HCT116 (cell line): ENCODE measurements at regions not wholly inside any gene's neighbourhood (a gene's known extent, or its start where the extent isn't known, plus 50 kb on each side); places are given as distances from the start of the nearest gene placed in this dataset.
"Not testable (repeated sequence)": the region's sequence is repeated elsewhere in the genome, so short reads cannot be mapped to it uniquely, and the experiment has no call there.

Experiments
- ATAC-seq: fragments of 200-7000 bp; cut with Tn5 transposase; 2 replicates; pipeline ENCODE4 v1.9.1; 2020; ENCODE audit warnings: mild to moderate bottlenecking, moderate library complexity
- BruUV-seq: library from RNA; stranded (reverse); fragments of 400-500 nt; replicated peaks from 2 replicates; lab custom pipeline; 2021; lab: Mats Ljungman, UMichigan
- CTCF ChIA-PET: fragments of 300-600 bp; sonication (Branson Sonifier 250); formaldehyde crosslinking; loops from one replicate; lab custom pipeline; 2021; ENCODE audit warnings: antibody characterized with exemption; lab: Charles Lee
- POLR2A ChIA-PET: fragments of 300-600, 350-600 bp; sonication (Branson Sonifier 250); formaldehyde crosslinking; loops from one replicate; lab custom pipeline; 2021; ENCODE audit warnings: antibody characterized with exemption; lab: Charles Lee
- RAD21 ChIA-PET, 2 experiments: fragments of 300-600 bp; sonication (Branson Sonifier 250); formaldehyde crosslinking; loops; one replicate each; lab custom pipeline; 2023; ENCODE audit warnings: low total read pairs in 2 of 2; ENCODE audit not compliant: uncharacterized antibody in 2 of 2, unreplicated experiment in 2 of 2, low non-redundant PET in 1 of 2; lab: Charles Lee
- DNase-seq: peaks from one replicate; pipeline ENCODE4 v3.0.0-alpha.2; 2010; ENCODE audit warnings: low read depth, low spot score
- H2AFZ ChIP-seq: fragments of 200-600 bp; shearing (Covaris generic), sonication (generic); 2 replicates; pipeline ENCODE4 v1.6.1; 2017; ENCODE audit warnings: low read depth, mixed run types, mixed read lengths, antibody characterized with exemption, low read length; ENCODE audit not compliant: poor library complexity, severe bottlenecking
- H3K27ac ChIP-seq: 2 replicates; pipeline ENCODE4 v1.5.1; 2012; ENCODE audit warnings: low read depth, low read length
- H3K27me3 ChIP-seq: fragments of 200-600 bp; sonication (generic); 2 replicates; pipeline ENCODE4 v1.6.1; 2016; ENCODE audit warnings: mixed run types, low read length, mixed read lengths; ENCODE audit not compliant: insufficient read depth
- H3K36me3 ChIP-seq, 2 experiments: fragments of 200-500 bp in 1 of 2; fragments of 200-600 bp in 1 of 2; sonication (Bioruptor generic) in 1 of 2; sonication (generic) in 1 of 2; 2 replicates each; pipeline versions ENCODE4 v1.5.1 to v1.6.1; 2014 to 2016; ENCODE audit warnings: low read length in 2 of 2, inconsistent platforms in 1 of 2, mixed read lengths in 1 of 2, mixed run types in 1 of 2; ENCODE audit not compliant: insufficient read depth in 2 of 2, control insufficient read depth in 1 of 2
- H3K4me1 ChIP-seq, 2 experiments: fragments of 200-600 bp in 1 of 2; sonication (generic) in 1 of 2; 2 replicates each; pipeline versions ENCODE4 v1.5.1 to v1.6.1; 2012 to 2017; ENCODE audit warnings: low read length in 2 of 2, inconsistent platforms in 1 of 2, mild to moderate bottlenecking in 1 of 2, mixed read lengths in 1 of 2, mixed run types in 1 of 2, moderate library complexity in 1 of 2; ENCODE audit not compliant: insufficient read depth in 2 of 2, control insufficient read depth in 1 of 2
- H3K4me2 ChIP-seq: fragments of 200-600 bp; sonication (generic); 2 replicates; pipeline ENCODE4 v1.6.1; 2017; ENCODE audit warnings: mixed run types, low read length, mixed read lengths
- H3K4me3 ChIP-seq, 2 experiments: fragments of 200-600 bp in 1 of 2; sonication (generic) in 1 of 2; replicated peaks in 1 of 2; 2 replicates each; pipeline ENCODE4 v1.5.1; 2011 to 2016; ENCODE audit warnings: low read length in 2 of 2, control low read depth in 1 of 2, low read depth in 1 of 2, mild to moderate bottlenecking in 1 of 2, mixed read lengths in 1 of 2, mixed run types in 1 of 2
- H3K79me2 ChIP-seq: fragments of 200-600 bp; sonication (generic); 2 replicates; pipeline ENCODE4 v1.6.1; 2017; ENCODE audit warnings: mild to moderate bottlenecking, mixed run types, low read length, moderate library complexity, mixed read lengths; ENCODE audit not compliant: insufficient read depth
- H3K9ac ChIP-seq: fragments of 200-600 bp; sonication (generic); 2 replicates; pipeline ENCODE4 v1.6.1; 2016; ENCODE audit warnings: low read length, mixed read lengths
- H3K9me2 ChIP-seq: fragments of 200-600 bp; sonication (generic), shearing (Covaris generic); 2 replicates; pipeline ENCODE4 v1.6.1; 2017; ENCODE audit warnings: mixed run types, mild to moderate bottlenecking, moderate library complexity; ENCODE audit not compliant: insufficient read depth
- H3K9me3 ChIP-seq, 2 experiments: fragments of 200-500 bp in 1 of 2; fragments of 200-600 bp in 1 of 2; sonication (Bioruptor generic) in 1 of 2; sonication (generic) in 1 of 2; 2 replicates each; pipeline ENCODE4 v1.6.1; 2014 to 2017; ENCODE audit warnings: low read length in 2 of 2, mixed read lengths in 2 of 2, inconsistent platforms in 1 of 2, low read depth in 1 of 2, mild to moderate bottlenecking in 1 of 2, mixed run types in 1 of 2, moderate library complexity in 1 of 2; ENCODE audit not compliant: control insufficient read depth in 1 of 2, insufficient read depth in 1 of 2
- H4K20me1 ChIP-seq: fragments of 200-600 bp; sonication (generic), shearing (Covaris generic); 2 replicates; pipeline ENCODE4 v1.6.1; 2017; ENCODE audit warnings: mixed run types, mild to moderate bottlenecking, moderate library complexity; ENCODE audit not compliant: insufficient read depth
- CBX3 ChIP-seq: IDR thresholded peaks from 2 replicates; pipeline ENCODE4 v1.6.1; 2012; ENCODE audit warnings: low read depth
- EZH2phosphoT487 ChIP-seq: fragments of 200-600 bp; IDR thresholded peaks from 2 replicates; pipeline ENCODE4 v1.6.1; 2018; ENCODE audit warnings: antibody characterized with exemption, borderline replicate concordance
- FOSL1 ChIP-seq: IDR thresholded peaks from 2 replicates; pipeline ENCODE4 v1.6.1; 2012; ENCODE audit warnings: low read depth
- POLR2A ChIP-seq: IDR thresholded peaks from 2 replicates; pipeline ENCODE4 v1.7.0; 2011; ENCODE audit warnings: borderline replicate concordance; ENCODE audit not compliant: insufficient read depth, insufficient read length; ENCODE audit errors: extremely low read depth
- RAD21 ChIP-seq: IDR thresholded peaks from 2 replicates; pipeline ENCODE4 v1.6.1; 2012; ENCODE audit warnings: low read depth, mild to moderate bottlenecking
- SIN3A ChIP-seq: IDR thresholded peaks from 2 replicates; pipeline ENCODE4 v1.6.1; 2012; ENCODE audit warnings: low read depth
- YY1 ChIP-seq: IDR thresholded peaks from 2 replicates; pipeline ENCODE4 v1.6.1; 2011; ENCODE audit warnings: low read length, low read depth, moderate library complexity, mild to moderate bottlenecking; ENCODE audit not compliant: insufficient replicate concordance; ENCODE audit errors: extremely low read depth
- ZFX ChIP-seq: fragments of 450-650 bp; IDR thresholded peaks from 2 replicates; pipeline ENCODE4 v1.6.1; 2017
- ZNF274 ChIP-seq: fragments of 200-500 bp; sonication (Bioruptor generic); IDR thresholded peaks from 2 replicates; pipeline ENCODE4 v1.6.1; 2014; ENCODE audit warnings: mild to moderate bottlenecking, low read depth, low read length, inconsistent platforms
- intact Hi-C: fragments of 100-400 bp; cut with micrococcal nuclease; formaldehyde crosslinking; loops from 2 replicates; pipeline ENCODE4 v1.10.0; 2022
- TF ChIP-seq, protein P1 (sequence below), 3 experiments: fragments of 200-600 bp in 1 of 3; sonication (generic) in 1 of 3; IDR thresholded peaks in 2 of 3; conservative IDR thresholded peaks in 1 of 3; 2 replicates each; pipeline ENCODE4 v1.5.1; 2012 to 2017; ENCODE audit warnings: low read depth in 2 of 3, low read length in 2 of 3, antibody characterized with exemption in 1 of 3, borderline replicate concordance in 1 of 3, control low read depth in 1 of 3, mild to moderate bottlenecking in 1 of 3, mixed read lengths in 1 of 3, mixed run types in 1 of 3, moderate library complexity in 1 of 3; ENCODE audit not compliant: insufficient read depth in 1 of 3
- TF ChIP-seq, protein P2 (sequence below): IDR thresholded peaks from 2 replicates; pipeline ENCODE4 v1.6.1; 2012
- TF ChIP-seq, protein P3 (sequence below): IDR thresholded peaks from 2 replicates; pipeline ENCODE4 v1.6.1; 2012

DNA sequence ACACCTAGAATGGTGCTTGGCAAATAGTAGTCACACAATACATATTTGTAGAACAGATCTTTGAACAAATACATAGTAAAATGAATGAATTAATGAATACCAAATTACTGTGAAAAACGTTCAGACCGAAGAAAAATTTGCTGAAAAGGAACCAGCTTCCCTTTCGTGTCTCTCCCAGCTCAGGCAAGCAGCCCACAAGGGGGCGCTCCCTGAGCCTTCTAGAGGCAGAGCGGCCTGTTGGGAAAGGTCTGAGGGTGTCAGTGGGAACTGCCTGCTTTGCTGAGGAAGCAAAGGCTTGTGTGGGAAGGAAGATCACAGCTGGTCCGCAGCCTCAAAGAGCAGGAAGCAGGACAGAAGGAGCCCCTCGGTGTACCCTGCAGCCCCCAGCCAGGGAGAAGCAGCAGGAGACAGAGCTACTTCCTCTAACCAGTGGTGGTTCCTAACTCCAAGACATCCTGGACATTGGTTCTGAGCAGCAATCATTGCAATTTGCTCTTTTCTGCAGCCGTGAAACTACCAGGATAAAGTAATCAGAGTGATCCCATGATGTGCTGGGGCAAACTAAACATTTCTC is 231.1 kb downstream of the ANKRD30B start:
- no TSS peak for BruUV-seq
- ChIA-PET POLR2A (no interaction called here), CTCF (no interaction called here), RAD21 (no interaction called here)
- no peaks in the 10 kb centered on the region for H3K27me3 ChIP-seq
- H3K27ac ChIP-seq, result no peak overlapping the region
- H3K4me2 ChIP-seq, result no peak overlapping the region
- H3K9me2 ChIP-seq, result no peaks in the 10 kb centered on the region
- no peak overlapping the region for H3K9ac ChIP-seq
- H2AFZ ChIP-seq, result no peak overlapping the region
- no peaks in the 10 kb centered on the region for H3K4me1 ChIP-seq
- no peaks in the 10 kb centered on the region for H3K36me3 ChIP-seq
- H4K20me1 ChIP-seq, result no peaks in the 10 kb centered on the region
- ATAC-seq, result no peak
- peaks cover 0 to 5% of the 10 kb centered on the region in 2 experiments; a peak in 1 of 4 replicates for H3K9me3 ChIP-seq
- TF ChIP-seq, protein P1, sequence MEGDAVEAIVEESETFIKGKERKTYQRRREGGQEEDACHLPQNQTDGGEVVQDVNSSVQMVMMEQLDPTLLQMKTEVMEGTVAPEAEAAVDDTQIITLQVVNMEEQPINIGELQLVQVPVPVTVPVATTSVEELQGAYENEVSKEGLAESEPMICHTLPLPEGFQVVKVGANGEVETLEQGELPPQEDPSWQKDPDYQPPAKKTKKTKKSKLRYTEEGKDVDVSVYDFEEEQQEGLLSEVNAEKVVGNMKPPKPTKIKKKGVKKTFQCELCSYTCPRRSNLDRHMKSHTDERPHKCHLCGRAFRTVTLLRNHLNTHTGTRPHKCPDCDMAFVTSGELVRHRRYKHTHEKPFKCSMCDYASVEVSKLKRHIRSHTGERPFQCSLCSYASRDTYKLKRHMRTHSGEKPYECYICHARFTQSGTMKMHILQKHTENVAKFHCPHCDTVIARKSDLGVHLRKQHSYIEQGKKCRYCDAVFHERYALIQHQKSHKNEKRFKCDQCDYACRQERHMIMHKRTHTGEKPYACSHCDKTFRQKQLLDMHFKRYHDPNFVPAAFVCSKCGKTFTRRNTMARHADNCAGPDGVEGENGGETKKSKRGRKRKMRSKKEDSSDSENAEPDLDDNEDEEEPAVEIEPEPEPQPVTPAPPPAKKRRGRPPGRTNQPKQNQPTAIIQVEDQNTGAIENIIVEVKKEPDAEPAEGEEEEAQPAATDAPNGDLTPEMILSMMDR (IDR thresholded peaks at IDR 0.05 in 2 of 3, conservative IDR thresholded peaks at IDR 0.05 in 1 of 3; ENCODE audit: borderline replicate concordance in 1 of 3, insufficient read depth in 1 of 3, low read depth in 2 of 3, low read length in 2 of 3), result peak in 2 of 3 experiments; percentile 33; a peak in 3 of 6 replicates
- TF ChIP-seq, protein P2, sequence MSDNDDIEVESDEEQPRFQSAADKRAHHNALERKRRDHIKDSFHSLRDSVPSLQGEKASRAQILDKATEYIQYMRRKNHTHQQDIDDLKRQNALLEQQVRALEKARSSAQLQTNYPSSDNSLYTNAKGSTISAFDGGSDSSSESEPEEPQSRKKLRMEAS, result no peak
- TF ChIP-seq ZFX, result no peak
- no peak overlapping the region for H3K4me3 ChIP-seq
- DNase-seq, result no peak
- no peaks in the 10 kb centered on the region for H3K79me2 ChIP-seq
- intact Hi-C loops, result no loop called here

DNA sequence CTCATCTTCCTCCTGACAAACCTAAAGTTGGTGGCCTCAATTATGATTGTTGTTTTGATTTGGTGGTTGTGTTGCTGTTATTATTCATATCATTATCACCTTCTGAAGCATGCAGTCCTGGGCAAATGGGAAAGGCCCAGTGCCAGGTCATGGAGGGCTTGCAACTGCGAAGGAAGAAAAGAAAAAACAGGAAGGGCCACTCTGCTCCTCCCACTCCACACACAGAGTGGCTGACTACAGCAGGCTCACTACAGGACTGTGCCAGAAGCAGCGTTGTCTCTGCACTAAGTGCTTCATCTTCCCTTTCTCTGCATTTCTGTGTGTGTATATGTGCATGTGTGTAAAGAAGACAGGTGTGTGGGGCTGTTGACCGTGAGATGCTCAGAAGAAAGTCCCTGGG is 231.9 kb downstream of the ANKRD30B start:
- no peak for ATAC-seq
- Histone ChIP-seq H3K9me3 (peaks cover 0 to 5% of the 10 kb centered on the region in 2 experiments; a peak in 1 of 4 replicates), H3K4me3 (no peak overlapping the region), H3K79me2 (no peaks in the 10 kb centered on the region), H3K4me1 (no peaks in the 10 kb centered on the region), H3K36me3 (no peaks in the 10 kb centered on the region), H4K20me1 (no peaks in the 10 kb centered on the region), H3K27me3 (no peaks in the 10 kb centered on the region), H2AFZ (no peak overlapping the region), H3K9me2 (no peaks in the 10 kb centered on the region), H3K9ac (no peak overlapping the region), H3K4me2 (no peak overlapping the region), H3K27ac (no peak overlapping the region)
- ChIA-PET CTCF (no interaction called here), POLR2A (no interaction called here), RAD21 (no interaction called here)
- no peak for DNase-seq
- no TSS peak for BruUV-seq
- TF ChIP-seq ZNF274 (no peak), CBX3 (no peak), POLR2A (no peak), RAD21 (no peak), FOSL1 (no peak), YY1 (no peak), SIN3A (no peak), ZFX (no peak), EZH2phosphoT487 (no peak)
- TF ChIP-seq, protein P3, sequence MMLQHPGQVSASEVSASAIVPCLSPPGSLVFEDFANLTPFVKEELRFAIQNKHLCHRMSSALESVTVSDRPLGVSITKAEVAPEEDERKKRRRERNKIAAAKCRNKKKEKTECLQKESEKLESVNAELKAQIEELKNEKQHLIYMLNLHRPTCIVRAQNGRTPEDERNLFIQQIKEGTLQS, result no peak
- TF ChIP-seq, protein P2, result no peak
- intact Hi-C loops, result no loop called here

DNA sequence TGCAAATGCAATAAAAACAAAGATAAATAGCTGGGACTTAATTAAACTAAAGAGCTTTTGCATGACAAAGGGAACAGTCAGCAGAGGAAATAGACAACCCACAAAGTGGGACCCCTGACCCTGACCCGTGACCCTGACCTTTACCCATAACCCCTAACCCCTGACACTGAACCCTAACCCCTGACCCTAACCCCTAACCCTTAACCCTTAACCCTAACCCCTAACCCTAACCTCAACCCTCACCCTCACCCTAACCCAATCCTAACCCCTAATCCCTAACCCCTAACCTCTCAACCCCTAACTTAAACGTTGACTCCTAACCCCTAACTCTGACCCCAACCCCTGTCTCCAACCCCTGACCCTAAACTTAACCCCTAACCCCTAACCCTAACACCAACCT is 236.6 kb downstream of the ANKRD30B start:
- H3K9me2 ChIP-seq, H3K27ac ChIP-seq, POLR2A ChIA-PET, intact Hi-C loops, H3K9ac ChIP-seq, H3K36me3 ChIP-seq, H3K9me3 ChIP-seq, H3K4me3 ChIP-seq, H2AFZ ChIP-seq, H3K27me3 ChIP-seq, ATAC-seq, CTCF ChIA-PET, H3K4me1 ChIP-seq, RAD21 ChIA-PET, BruUV-seq, H3K79me2 ChIP-seq, H4K20me1 ChIP-seq, DNase-seq, H3K4me2 ChIP-seq: not testable (repeated sequence)
